ENCODE measurements at regions not wholly inside any gene's neighbourhood (a gene's known extent, or its start where the extent isn't known, plus 50 kb on each side); places are given as distances from the start of the nearest gene placed in this dataset.
"Not testable (repeated sequence)": the region's sequence is repeated elsewhere in the genome, so short reads cannot be mapped to it uniquely, and the experiment has no call there.

- DNase-seq (no peak), ATAC-seq (no peak)
- 57% methylated on average over 14 of the region's 15 CpGs for WGBS (ENCODE audit: insufficient coverage, low coverage, low lambda C conversion rate, missing lambda C conversion rate)
- no peaks in the 10 kb centered on the region for H3K27me3 ChIP-seq
- H3K27ac ChIP-seq = no peak overlapping the region
- no peaks in the 10 kb centered on the region for H3K36me3 ChIP-seq
- H3K4me3 ChIP-seq = no peak overlapping the region
- H3K4me1 ChIP-seq = peaks cover 0 to 12% (median 0%) of the 10 kb centered on the region in 4 donors
- intact Hi-C loops (cut with DNase I) = no loop called here
- no peak for TF ChIP-seq CTCF (IDR thresholded peaks at IDR 0.05)
- no peak for TF ChIP-seq POLR2A (IDR thresholded peaks at IDR 0.05)
- H3K9me3 ChIP-seq = no peaks in the 10 kb centered on the region
Measured at GRCh38 chr14:71165121-71166031, 258.1 kb downstream of the PCNX1 start.

GRCh38 chr14:71166180-71166837, 259.1 kb downstream of the PCNX1 start:
- no peak overlapping the region for H3K27ac ChIP-seq
- DNase-seq = no peak

DNA sequence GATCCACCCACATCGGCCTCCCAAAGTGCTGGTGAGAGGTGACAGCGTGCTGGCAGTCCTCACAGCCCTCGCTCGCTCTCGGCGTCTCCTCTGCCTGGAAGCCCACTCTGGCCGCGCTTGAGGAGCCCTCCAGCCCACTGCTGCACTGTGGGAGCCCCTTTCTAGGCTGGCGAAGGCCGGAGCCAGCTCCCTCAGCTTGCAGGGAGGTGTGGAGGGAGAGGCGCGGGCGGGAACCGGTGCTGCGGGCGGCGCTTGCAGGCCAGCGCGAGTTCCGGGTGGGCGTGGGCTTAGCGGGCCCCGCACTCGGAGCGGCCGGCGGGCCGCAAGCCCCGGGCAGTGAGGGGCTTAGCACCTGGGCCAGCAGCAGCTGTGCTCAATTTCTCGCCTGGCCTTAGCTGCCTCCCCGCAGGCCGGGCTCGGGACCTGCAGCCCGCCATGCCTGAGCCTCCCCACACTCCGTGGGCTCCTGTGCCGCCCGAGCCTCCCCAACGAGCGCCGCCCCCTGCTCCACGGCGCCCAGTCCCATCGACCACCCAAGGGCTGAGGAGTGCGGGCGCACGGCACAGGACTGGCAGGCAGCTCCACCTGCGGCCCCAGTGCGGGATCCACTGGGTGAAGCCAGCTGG, 260.2 kb downstream of the PCNX1 start:
- H3K4me1 ChIP-seq = peaks cover 0 to 12% (median 0%) of the 10 kb centered on the region in 4 donors
- H3K27ac ChIP-seq; ATAC-seq; DNase-seq; intact Hi-C loops (cut with DNase I); H3K36me3 ChIP-seq; H3K27me3 ChIP-seq; H3K9me3 ChIP-seq; H3K4me3 ChIP-seq: not testable (repeated sequence)
- 92% methylated on average over 6 of the region's 48 CpGs for WGBS (ENCODE audit: insufficient coverage, low coverage, low lambda C conversion rate, missing lambda C conversion rate)

More at GRCh38 chr14:71166180-71166837, 259.1 kb downstream of the PCNX1 start:
- Histone ChIP-seq H3K36me3 (no peaks in the 10 kb centered on the region), H3K9me3 (no peaks in the 10 kb centered on the region), H3K4me1 (peaks cover 0 to 12% (median 0%) of the 10 kb centered on the region in 4 donors), H3K27me3 (no peaks in the 10 kb centered on the region), H3K4me3 (no peak overlapping the region)
- 26% methylated on average over 3 of the region's 3 CpGs for WGBS (ENCODE audit: insufficient coverage, low coverage, low lambda C conversion rate, missing lambda C conversion rate)
- intact Hi-C loops (cut with DNase I) = no loop called here
- peak; percentile 48 to 80 (median 68) for ATAC-seq
- TF ChIP-seq POLR2A (IDR thresholded peaks at IDR 0.05) = no peak
- peak; percentile 27 to 59 (median 40) for TF ChIP-seq CTCF (IDR thresholded peaks at IDR 0.05)

GRCh38 chr14:71168161-71168560, 260.9 kb downstream of the PCNX1 start:
- H3K27me3 ChIP-seq; ATAC-seq; intact Hi-C loops (cut with DNase I); H3K36me3 ChIP-seq; DNase-seq; H3K27ac ChIP-seq; H3K9me3 ChIP-seq; H3K4me3 ChIP-seq: not testable (repeated sequence)
- peaks cover 0 to 12% (median 0%) of the 10 kb centered on the region in 4 donors for H3K4me1 ChIP-seq
- 50% methylated on average over 1 of the region's 14 CpGs for WGBS (ENCODE audit: insufficient coverage, low coverage, low lambda C conversion rate, missing lambda C conversion rate)

DNA sequence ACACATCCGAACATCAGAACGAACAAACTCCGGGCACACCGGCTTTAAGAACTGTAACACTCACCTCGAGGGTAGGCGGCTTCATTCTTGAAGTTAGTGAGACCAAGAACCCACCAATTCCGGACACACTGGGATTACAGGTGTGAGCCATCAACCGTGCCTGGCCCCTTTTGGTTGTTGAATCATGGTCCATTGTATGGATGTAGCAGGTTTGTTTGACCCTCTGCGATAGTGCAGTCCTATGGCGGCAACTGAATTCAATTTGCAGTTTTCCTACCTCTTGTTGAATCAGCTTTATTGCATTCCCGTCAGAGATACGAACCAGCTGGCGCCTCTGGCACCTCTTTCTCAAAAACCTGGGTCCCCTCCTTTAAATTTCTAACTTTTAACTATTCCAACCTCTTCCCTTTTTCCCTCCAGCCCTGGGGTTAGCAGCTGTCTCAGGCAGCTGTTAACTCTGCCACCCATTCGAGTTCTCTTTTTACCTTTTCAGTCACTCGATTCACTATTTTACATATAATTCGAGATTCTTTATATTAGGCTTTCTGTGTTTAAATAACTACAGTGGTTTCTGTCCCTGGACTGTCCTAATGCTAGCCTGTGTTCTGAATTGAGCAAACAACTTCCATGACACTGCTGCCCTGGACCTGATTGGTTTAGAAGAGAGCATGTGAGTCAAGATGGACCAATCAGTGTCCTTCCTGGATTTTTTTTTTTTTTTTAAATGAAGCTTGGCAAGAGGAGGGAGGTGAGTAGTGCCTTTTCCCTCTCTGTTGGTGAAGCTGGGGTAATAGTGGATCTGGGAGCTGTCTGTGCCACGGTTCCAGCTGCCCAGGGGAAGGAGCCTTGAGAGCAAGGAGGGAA, 261.5 kb downstream of the PCNX1 start:
- WGBS (ENCODE audit: insufficient coverage, low coverage, low lambda C conversion rate, missing lambda C conversion rate) = 72% methylated on average over 12 of the region's 17 CpGs
- Histone ChIP-seq H3K27me3 (no peaks in the 10 kb centered on the region), H3K36me3 (no peaks in the 10 kb centered on the region), H3K4me3 (no peak overlapping the region), H3K9me3 (no peaks in the 10 kb centered on the region), H3K4me1 (peaks cover 0 to 12% (median 0%) of the 10 kb centered on the region in 4 donors), H3K27ac (no peak overlapping the region)
- DNase-seq (no peak), ATAC-seq (no peak)
- TF ChIP-seq CTCF (IDR thresholded peaks at IDR 0.05) = no peak
- no peak for TF ChIP-seq POLR2A (IDR thresholded peaks at IDR 0.05)
- intact Hi-C loops (cut with DNase I) = no loop called here

All from right lobe of liver (tissue), 6 donors.